Liver (tissue), 8 donors: ENCODE measurements at regions not wholly inside any gene's neighbourhood (a gene's known extent, or its start where the extent isn't known, plus 50 kb on each side); places are given as distances from the start of the nearest gene placed in this dataset.

Experiments used
- DNase-seq: peaks from one replicate; pipeline ENCODE4 v3.0.0-alpha.2; 2017; ENCODE audit warnings: low spot score
- H3K27ac ChIP-seq, 2 donors: one replicate each; pipeline ENCODE4 v1.7.0; 2013; ENCODE audit warnings: inconsistent platforms in 2 of 2, low read length in 2 of 2, control low read depth in 1 of 2, low read depth in 1 of 2, mild to moderate bottlenecking in 1 of 2
- H3K27me3 ChIP-seq, 4 donors: one replicate each; pipeline versions ENCODE4 v1.6.1 to v1.7.0; 2013; ENCODE audit warnings: low read length in 3 of 4, inconsistent platforms in 1 of 4, mild to moderate bottlenecking in 1 of 4, moderate library complexity in 1 of 4; ENCODE audit not compliant: control insufficient read depth in 4 of 4, insufficient read depth in 4 of 4
- H3K36me3 ChIP-seq, 4 donors: one replicate each; pipeline versions ENCODE4 v1.6.1 to v1.7.0; 2013; ENCODE audit warnings: low read length in 3 of 4, mild to moderate bottlenecking in 3 of 4, low read depth in 1 of 4, moderate library complexity in 1 of 4; ENCODE audit not compliant: control insufficient read depth in 4 of 4, insufficient read depth in 3 of 4
- H3K4me1 ChIP-seq, 4 donors: one replicate each; pipeline versions ENCODE4 v1.6.1 to v1.7.0; 2013; ENCODE audit warnings: low read length in 3 of 4, mild to moderate bottlenecking in 3 of 4, moderate library complexity in 1 of 4; ENCODE audit not compliant: control insufficient read depth in 4 of 4, insufficient read depth in 4 of 4
- H3K4me3 ChIP-seq, 3 donors: one replicate each; pipeline versions ENCODE4 v1.6.1 to v1.7.0; 2013; ENCODE audit warnings: low read length in 3 of 3, control low read depth in 1 of 3, low read depth in 1 of 3, mild to moderate bottlenecking in 1 of 3
- H3K9ac ChIP-seq, 2 donors: one replicate each; pipeline ENCODE4 v1.7.0; 2013; ENCODE audit warnings: low read length in 2 of 2, mild to moderate bottlenecking in 2 of 2, moderate library complexity in 2 of 2, control low read depth in 1 of 2, low read depth in 1 of 2
- H3K9me3 ChIP-seq, 4 donors: one replicate each; pipeline versions ENCODE4 v1.6.1 to v1.7.0; 2013; ENCODE audit warnings: low read length in 3 of 4; ENCODE audit not compliant: control insufficient read depth in 4 of 4
- FOXA2 ChIP-seq: IDR thresholded peaks from 2 replicates; pipeline ENCODE4 v1.6.1; 2016; ENCODE audit warnings: antibody characterized with exemption
- GABPA ChIP-seq, 2 donors: IDR thresholded peaks in 1 of 2; conservative IDR thresholded peaks in 1 of 2; 2 replicates each; pipeline ENCODE4 v1.6.1; 2016; ENCODE audit warnings: antibody characterized with exemption in 2 of 2, mild to moderate bottlenecking in 1 of 2, moderate library complexity in 1 of 2
- HNF4G ChIP-seq: IDR thresholded peaks from 2 replicates; pipeline ENCODE4 v1.6.1; 2016; ENCODE audit warnings: antibody characterized with exemption
- JUND ChIP-seq, 2 donors: IDR thresholded peaks; 2 replicates each; pipeline ENCODE4 v1.6.1; 2016; ENCODE audit warnings: antibody characterized with exemption in 2 of 2
- RAD21 ChIP-seq, 2 donors: IDR thresholded peaks; 2 replicates each; pipeline ENCODE4 v1.6.1; 2016; ENCODE audit warnings: antibody characterized with exemption in 2 of 2, mild to moderate bottlenecking in 2 of 2
- RXRA ChIP-seq, 2 donors: IDR thresholded peaks; 2 replicates each; pipeline ENCODE4 v1.6.1; 2017 to 2018; ENCODE audit warnings: antibody characterized with exemption in 2 of 2, mild to moderate bottlenecking in 1 of 2
- SP1 ChIP-seq: IDR thresholded peaks from 2 replicates; pipeline ENCODE4 v1.6.1; 2018; ENCODE audit warnings: antibody characterized with exemption, mild to moderate bottlenecking
- TAF1 ChIP-seq: conservative IDR thresholded peaks from 2 replicates; pipeline ENCODE4 v1.6.1; 2016; ENCODE audit warnings: antibody characterized with exemption, mild to moderate bottlenecking
- YY1 ChIP-seq: IDR thresholded peaks from 2 replicates; pipeline ENCODE4 v1.6.1; 2016; ENCODE audit warnings: antibody characterized with exemption, mild to moderate bottlenecking
- WGBS: extraction: QIAGEN DNeasy Blood & Tissue Kit; methylation state at CpG from one replicate; pipeline ENCODE4 v1.1.7; 2013; 5-methylcytosine and 5-hydroxymethylcytosine counted together
- TF ChIP-seq, protein P1 (sequence below): IDR thresholded peaks from 2 replicates; pipeline ENCODE4 v1.6.1; 2016; ENCODE audit warnings: antibody characterized with exemption
- TF ChIP-seq, protein P2 (sequence below): IDR thresholded peaks from 2 replicates; pipeline ENCODE4 v1.6.1; 2016; ENCODE audit warnings: antibody characterized with exemption
- TF ChIP-seq, protein P3 (sequence below): IDR thresholded peaks from 2 replicates; pipeline ENCODE4 v1.6.1; 2016; ENCODE audit warnings: antibody characterized with exemption, mild to moderate bottlenecking
- TF ChIP-seq, protein P4 (sequence below): fragments of 150-350 bp; IDR thresholded peaks from 2 replicates; pipeline ENCODE4 v1.5.1; 2017; ENCODE audit warnings: improper control_type of control experiment, low read depth, low read length; ENCODE audit not compliant: missing input control
- TF ChIP-seq, protein P5 (sequence below): IDR thresholded peaks from 2 replicates; pipeline ENCODE4 v1.6.1; 2016; ENCODE audit warnings: antibody characterized with exemption
- donor health status: healthy.
- donor health status: healthy.
- donor health status: healthy.
- donor health status: healthy.
- donor health status: healthy.

DNA sequence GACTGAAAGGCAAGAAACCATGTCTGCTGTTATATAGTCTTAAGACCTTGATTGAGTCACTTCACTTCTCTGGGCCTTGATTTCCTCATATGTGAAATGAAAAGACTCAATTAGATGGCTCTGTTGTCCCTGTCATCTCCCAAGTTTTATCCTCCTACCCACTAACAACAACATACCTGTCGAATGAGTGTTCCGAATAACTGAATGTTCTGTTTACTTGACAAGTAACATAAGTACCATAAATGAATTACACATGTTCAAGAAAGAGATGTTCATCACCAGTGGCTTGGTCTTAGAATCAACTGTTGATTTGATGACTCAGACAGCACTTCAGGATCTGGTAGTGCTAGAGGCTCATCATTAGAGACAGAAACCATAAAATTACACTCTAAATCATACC lies 311.7 kb downstream of the VPS13C start:
- H3K9ac ChIP-seq: no peak overlapping the region
- TF ChIP-seq, protein P1, sequence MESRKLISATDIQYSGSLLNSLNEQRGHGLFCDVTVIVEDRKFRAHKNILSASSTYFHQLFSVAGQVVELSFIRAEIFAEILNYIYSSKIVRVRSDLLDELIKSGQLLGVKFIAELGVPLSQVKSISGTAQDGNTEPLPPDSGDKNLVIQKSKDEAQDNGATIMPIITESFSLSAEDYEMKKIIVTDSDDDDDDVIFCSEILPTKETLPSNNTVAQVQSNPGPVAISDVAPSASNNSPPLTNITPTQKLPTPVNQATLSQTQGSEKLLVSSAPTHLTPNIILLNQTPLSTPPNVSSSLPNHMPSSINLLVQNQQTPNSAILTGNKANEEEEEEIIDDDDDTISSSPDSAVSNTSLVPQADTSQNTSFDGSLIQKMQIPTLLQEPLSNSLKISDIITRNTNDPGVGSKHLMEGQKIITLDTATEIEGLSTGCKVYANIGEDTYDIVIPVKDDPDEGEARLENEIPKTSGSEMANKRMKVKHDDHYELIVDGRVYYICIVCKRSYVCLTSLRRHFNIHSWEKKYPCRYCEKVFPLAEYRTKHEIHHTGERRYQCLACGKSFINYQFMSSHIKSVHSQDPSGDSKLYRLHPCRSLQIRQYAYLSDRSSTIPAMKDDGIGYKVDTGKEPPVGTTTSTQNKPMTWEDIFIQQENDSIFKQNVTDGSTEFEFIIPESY: no peak
- TF ChIP-seq GABPA (IDR thresholded peaks at IDR 0.05 in 1 of 2, conservative IDR thresholded peaks at IDR 0.05 in 1 of 2) (no peak), YY1 (no peak), SP1 (no peak), HNF4G (no peak), RAD21 (IDR thresholded peaks at IDR 0.05) (no peak)
- TF ChIP-seq, protein P2, sequence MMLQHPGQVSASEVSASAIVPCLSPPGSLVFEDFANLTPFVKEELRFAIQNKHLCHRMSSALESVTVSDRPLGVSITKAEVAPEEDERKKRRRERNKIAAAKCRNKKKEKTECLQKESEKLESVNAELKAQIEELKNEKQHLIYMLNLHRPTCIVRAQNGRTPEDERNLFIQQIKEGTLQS: no peak
- no peaks in the 10 kb centered on the region for H3K36me3 ChIP-seq
- no peak for DNase-seq
- H3K4me3 ChIP-seq: no peak overlapping the region
- H3K27me3 ChIP-seq: no peaks in the 10 kb centered on the region
- no peaks in the 10 kb centered on the region for H3K4me1 ChIP-seq
- H3K9me3 ChIP-seq: no peaks in the 10 kb centered on the region
- no peak overlapping the region for H3K27ac ChIP-seq
- WGBS: 97% methylated on average over 2 of the region's 2 CpGs

GRCh38 chr15:61746589-61746988 lies 313.7 kb downstream of the VPS13C start:
- no peaks in the 10 kb centered on the region for H3K4me1 ChIP-seq
- DNase-seq: no peak
- no peak overlapping the region for H3K4me3 ChIP-seq
- TF ChIP-seq, protein P3, sequence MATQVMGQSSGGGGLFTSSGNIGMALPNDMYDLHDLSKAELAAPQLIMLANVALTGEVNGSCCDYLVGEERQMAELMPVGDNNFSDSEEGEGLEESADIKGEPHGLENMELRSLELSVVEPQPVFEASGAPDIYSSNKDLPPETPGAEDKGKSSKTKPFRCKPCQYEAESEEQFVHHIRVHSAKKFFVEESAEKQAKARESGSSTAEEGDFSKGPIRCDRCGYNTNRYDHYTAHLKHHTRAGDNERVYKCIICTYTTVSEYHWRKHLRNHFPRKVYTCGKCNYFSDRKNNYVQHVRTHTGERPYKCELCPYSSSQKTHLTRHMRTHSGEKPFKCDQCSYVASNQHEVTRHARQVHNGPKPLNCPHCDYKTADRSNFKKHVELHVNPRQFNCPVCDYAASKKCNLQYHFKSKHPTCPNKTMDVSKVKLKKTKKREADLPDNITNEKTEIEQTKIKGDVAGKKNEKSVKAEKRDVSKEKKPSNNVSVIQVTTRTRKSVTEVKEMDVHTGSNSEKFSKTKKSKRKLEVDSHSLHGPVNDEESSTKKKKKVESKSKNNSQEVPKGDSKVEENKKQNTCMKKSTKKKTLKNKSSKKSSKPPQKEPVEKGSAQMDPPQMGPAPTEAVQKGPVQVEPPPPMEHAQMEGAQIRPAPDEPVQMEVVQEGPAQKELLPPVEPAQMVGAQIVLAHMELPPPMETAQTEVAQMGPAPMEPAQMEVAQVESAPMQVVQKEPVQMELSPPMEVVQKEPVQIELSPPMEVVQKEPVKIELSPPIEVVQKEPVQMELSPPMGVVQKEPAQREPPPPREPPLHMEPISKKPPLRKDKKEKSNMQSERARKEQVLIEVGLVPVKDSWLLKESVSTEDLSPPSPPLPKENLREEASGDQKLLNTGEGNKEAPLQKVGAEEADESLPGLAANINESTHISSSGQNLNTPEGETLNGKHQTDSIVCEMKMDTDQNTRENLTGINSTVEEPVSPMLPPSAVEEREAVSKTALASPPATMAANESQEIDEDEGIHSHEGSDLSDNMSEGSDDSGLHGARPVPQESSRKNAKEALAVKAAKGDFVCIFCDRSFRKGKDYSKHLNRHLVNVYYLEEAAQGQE: no peak
- TF ChIP-seq, protein P4, sequence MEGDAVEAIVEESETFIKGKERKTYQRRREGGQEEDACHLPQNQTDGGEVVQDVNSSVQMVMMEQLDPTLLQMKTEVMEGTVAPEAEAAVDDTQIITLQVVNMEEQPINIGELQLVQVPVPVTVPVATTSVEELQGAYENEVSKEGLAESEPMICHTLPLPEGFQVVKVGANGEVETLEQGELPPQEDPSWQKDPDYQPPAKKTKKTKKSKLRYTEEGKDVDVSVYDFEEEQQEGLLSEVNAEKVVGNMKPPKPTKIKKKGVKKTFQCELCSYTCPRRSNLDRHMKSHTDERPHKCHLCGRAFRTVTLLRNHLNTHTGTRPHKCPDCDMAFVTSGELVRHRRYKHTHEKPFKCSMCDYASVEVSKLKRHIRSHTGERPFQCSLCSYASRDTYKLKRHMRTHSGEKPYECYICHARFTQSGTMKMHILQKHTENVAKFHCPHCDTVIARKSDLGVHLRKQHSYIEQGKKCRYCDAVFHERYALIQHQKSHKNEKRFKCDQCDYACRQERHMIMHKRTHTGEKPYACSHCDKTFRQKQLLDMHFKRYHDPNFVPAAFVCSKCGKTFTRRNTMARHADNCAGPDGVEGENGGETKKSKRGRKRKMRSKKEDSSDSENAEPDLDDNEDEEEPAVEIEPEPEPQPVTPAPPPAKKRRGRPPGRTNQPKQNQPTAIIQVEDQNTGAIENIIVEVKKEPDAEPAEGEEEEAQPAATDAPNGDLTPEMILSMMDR: no peak
- no peak for TF ChIP-seq GABPA (IDR thresholded peaks at IDR 0.05 in 1 of 2, conservative IDR thresholded peaks at IDR 0.05 in 1 of 2)
- no peak for TF ChIP-seq HNF4G
- no peak for TF ChIP-seq RAD21 (IDR thresholded peaks at IDR 0.05)
- TF ChIP-seq JUND (IDR thresholded peaks at IDR 0.05): no peak
- TF ChIP-seq RXRA (IDR thresholded peaks at IDR 0.05): no peak
- TF ChIP-seq, protein P1: no peak
- TF ChIP-seq, protein P5, sequence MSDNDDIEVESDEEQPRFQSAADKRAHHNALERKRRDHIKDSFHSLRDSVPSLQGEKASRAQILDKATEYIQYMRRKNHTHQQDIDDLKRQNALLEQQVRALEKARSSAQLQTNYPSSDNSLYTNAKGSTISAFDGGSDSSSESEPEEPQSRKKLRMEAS: no peak
- no peak for TF ChIP-seq FOXA2
- no peak for TF ChIP-seq TAF1
- H3K27ac ChIP-seq: no peak overlapping the region
- no peaks in the 10 kb centered on the region for H3K36me3 ChIP-seq
- 87% methylated on average over 2 of the region's 2 CpGs for WGBS
- H3K9me3 ChIP-seq: no peaks in the 10 kb centered on the region
- no peak overlapping the region for H3K9ac ChIP-seq
- H3K27me3 ChIP-seq: no peaks in the 10 kb centered on the region
